Glutamatergic neuron (in vitro differentiated cells): ENCODE measurements at regions not wholly inside any gene's neighbourhood (a gene's known extent, or its start where the extent isn't known, plus 50 kb on each side); places are given as distances from the start of the nearest gene placed in this dataset.

ENCODE experiments used
- DNase-seq: peaks from one replicate; pipeline ENCODE4 v3.0.0; 2022
- H3K27ac Mint-ChIP-seq: one replicate; pipeline ENCODE4 v1.8.0; 2020; ENCODE audit warnings: mild to moderate bottlenecking, mixed read lengths, inconsistent platforms; ENCODE audit not compliant: unreplicated experiment
- H3K27me3 Mint-ChIP-seq: one replicate; pipeline ENCODE4 v1.8.0; 2020; ENCODE audit warnings: mild to moderate bottlenecking, moderate library complexity, mixed read lengths, inconsistent platforms; ENCODE audit not compliant: unreplicated experiment
- H3K36me3 Mint-ChIP-seq: one replicate; pipeline ENCODE4 v1.8.0; 2020; ENCODE audit warnings: mild to moderate bottlenecking, mixed read lengths, inconsistent platforms; ENCODE audit not compliant: unreplicated experiment
- H3K4me1 Mint-ChIP-seq: one replicate; pipeline ENCODE4 v1.8.0; 2020; ENCODE audit warnings: mild to moderate bottlenecking, low read depth, mixed read lengths, inconsistent platforms; ENCODE audit not compliant: unreplicated experiment
- H3K4me3 Mint-ChIP-seq: one replicate; pipeline ENCODE4 v1.8.0; 2020; ENCODE audit warnings: mild to moderate bottlenecking, mixed read lengths, inconsistent platforms; ENCODE audit not compliant: unreplicated experiment
- H3K9me3 Mint-ChIP-seq: one replicate; pipeline ENCODE4 v1.8.0; 2020; ENCODE audit warnings: mild to moderate bottlenecking, moderate library complexity, mixed read lengths, inconsistent platforms; ENCODE audit not compliant: unreplicated experiment
- TF ChIP-seq, protein P1 (sequence below): fragments of 200-600 bp; sonication (generic); IDR thresholded peaks from one replicate; pipeline ENCODE4 v1.5.0; 2021; ENCODE audit not compliant: partially characterized antibody, unreplicated experiment

GRCh38 chr12:114879354-114879753 is 195.4 kb upstream of the TBX3 start:
- H3K4me1 Mint-ChIP-seq = no peaks in the 10 kb centered on the region
- H3K4me3 Mint-ChIP-seq = no peak overlapping the region
- H3K36me3 Mint-ChIP-seq = no peaks in the 10 kb centered on the region
- H3K9me3 Mint-ChIP-seq = no peaks in the 10 kb centered on the region
- no peaks in the 10 kb centered on the region for H3K27me3 Mint-ChIP-seq
- TF ChIP-seq, protein P1, sequence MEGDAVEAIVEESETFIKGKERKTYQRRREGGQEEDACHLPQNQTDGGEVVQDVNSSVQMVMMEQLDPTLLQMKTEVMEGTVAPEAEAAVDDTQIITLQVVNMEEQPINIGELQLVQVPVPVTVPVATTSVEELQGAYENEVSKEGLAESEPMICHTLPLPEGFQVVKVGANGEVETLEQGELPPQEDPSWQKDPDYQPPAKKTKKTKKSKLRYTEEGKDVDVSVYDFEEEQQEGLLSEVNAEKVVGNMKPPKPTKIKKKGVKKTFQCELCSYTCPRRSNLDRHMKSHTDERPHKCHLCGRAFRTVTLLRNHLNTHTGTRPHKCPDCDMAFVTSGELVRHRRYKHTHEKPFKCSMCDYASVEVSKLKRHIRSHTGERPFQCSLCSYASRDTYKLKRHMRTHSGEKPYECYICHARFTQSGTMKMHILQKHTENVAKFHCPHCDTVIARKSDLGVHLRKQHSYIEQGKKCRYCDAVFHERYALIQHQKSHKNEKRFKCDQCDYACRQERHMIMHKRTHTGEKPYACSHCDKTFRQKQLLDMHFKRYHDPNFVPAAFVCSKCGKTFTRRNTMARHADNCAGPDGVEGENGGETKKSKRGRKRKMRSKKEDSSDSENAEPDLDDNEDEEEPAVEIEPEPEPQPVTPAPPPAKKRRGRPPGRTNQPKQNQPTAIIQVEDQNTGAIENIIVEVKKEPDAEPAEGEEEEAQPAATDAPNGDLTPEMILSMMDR = no peak
- DNase-seq = no peak
- H3K27ac Mint-ChIP-seq = no peak overlapping the region

GRCh38 chr12:114878781-114879180 is 194.8 kb upstream of the TBX3 start:
- Mint-ChIP-seq H3K27me3 (no peaks in the 10 kb centered on the region), H3K27ac (no peak overlapping the region), H3K4me3 (no peak overlapping the region), H3K4me1 (no peaks in the 10 kb centered on the region), H3K9me3 (no peaks in the 10 kb centered on the region), H3K36me3 (no peaks in the 10 kb centered on the region)
- TF ChIP-seq, protein P1 = no peak
- DNase-seq = no peak

GRCh38 chr12:114876968-114877680 is 193.1 kb upstream of the TBX3 start:
- H3K9me3 Mint-ChIP-seq = no peaks in the 10 kb centered on the region
- no peaks in the 10 kb centered on the region for H3K27me3 Mint-ChIP-seq
- H3K4me3 Mint-ChIP-seq = no peak overlapping the region
- no peaks in the 10 kb centered on the region for H3K36me3 Mint-ChIP-seq
- no peak overlapping the region for H3K27ac Mint-ChIP-seq
- TF ChIP-seq, protein P1 = no peak
- no peaks in the 10 kb centered on the region for H3K4me1 Mint-ChIP-seq
- DNase-seq = no peak

DNA sequence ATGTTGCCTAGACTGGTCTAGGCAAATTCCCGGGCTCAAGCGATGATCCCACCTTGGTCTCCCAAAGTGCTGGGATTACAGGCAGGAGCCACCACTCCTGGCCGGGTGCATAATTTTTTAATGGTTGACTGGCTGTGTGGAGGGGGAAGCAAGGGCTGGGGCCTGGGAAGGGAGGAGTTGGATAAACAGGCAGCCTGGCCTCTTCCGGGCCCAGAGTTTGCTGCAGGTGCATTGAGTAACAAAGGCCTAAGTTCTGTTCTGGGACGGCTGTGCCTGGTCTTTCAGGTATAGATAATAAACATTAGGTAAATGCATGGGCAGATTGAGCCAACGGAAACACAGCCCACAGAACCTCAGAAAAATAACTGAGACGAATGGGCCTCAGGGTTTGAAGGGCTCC is 191.3 kb upstream of the TBX3 start:
- Mint-ChIP-seq H3K27me3 (no peaks in the 10 kb centered on the region), H3K9me3 (no peaks in the 10 kb centered on the region), H3K27ac (no peak overlapping the region), H3K4me1 (no peaks in the 10 kb centered on the region), H3K4me3 (no peak overlapping the region), H3K36me3 (no peaks in the 10 kb centered on the region)
- no peak for DNase-seq
- TF ChIP-seq, protein P1 = no peak

DNA sequence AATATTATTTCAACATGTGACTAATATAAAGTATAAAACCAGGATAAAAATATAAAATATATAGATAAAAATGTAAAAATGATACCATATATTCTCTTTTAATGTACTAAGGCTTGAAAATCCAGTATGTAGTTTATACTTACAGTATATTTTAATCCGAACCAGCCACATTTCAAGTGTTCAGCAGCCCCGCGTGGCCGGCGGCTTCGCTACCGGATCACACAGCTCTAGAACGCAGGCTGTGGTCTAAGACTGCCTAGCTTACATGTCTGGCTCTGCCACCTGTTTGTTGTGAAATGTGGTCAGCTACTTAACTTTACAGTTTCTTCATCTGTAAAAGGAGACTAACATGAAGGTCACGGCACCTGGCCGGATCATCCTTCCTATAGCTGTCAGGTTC is 189.7 kb upstream of the TBX3 start:
- Mint-ChIP-seq H3K36me3 (no peaks in the 10 kb centered on the region), H3K4me1 (no peaks in the 10 kb centered on the region), H3K27me3 (no peaks in the 10 kb centered on the region), H3K4me3 (no peak overlapping the region), H3K27ac (no peak overlapping the region), H3K9me3 (peaks cover 3% of the 10 kb centered on the region)
- no peak for DNase-seq
- TF ChIP-seq, protein P1 = no peak
